ENCODE measurements at regions not wholly inside any gene's neighbourhood (a gene's known extent, or its start where the extent isn't known, plus 50 kb on each side); places are given as distances from the start of the nearest gene placed in this dataset.
"Not testable (repeated sequence)": the region's sequence is repeated elsewhere in the genome, so short reads cannot be mapped to it uniquely, and the experiment has no call there.

GRCh38 chr10:59975918-59976317 is 69.6 kb upstream of the CCDC6 start:
- H3K4me3 Mint-ChIP-seq; H3K4me3 ChIP-seq (ENCODE audit: low read length); DNase-seq; H3K27ac Mint-ChIP-seq; H3K4me1 ChIP-seq (ENCODE audit: insufficient read depth, low read length); H3K27me3 ChIP-seq (ENCODE audit: control insufficient read depth in 1 of 2, insufficient read depth in 2 of 2, low read length in 2 of 2); H3K36me3 ChIP-seq (ENCODE audit: insufficient read depth, low read length); intact Hi-C loops (cut with DNase I, micrococcal nuclease); H3K4me1 Mint-ChIP-seq (ENCODE audit: low read depth); CTCF ChIA-PET; H3K27me3 Mint-ChIP-seq; ATAC-seq (ENCODE audit: poor library complexity); POLR2A ChIA-PET; H3K36me3 Mint-ChIP-seq (ENCODE audit: low read depth); H3K27ac ChIP-seq (ENCODE audit: low read depth in 1 of 2, low read length in 2 of 2): not testable (repeated sequence)
- peaks cover 13 to 15% of the 10 kb centered on the region in 2 experiments for H3K9me3 ChIP-seq (ENCODE audit: control insufficient read depth in 1 of 2, insufficient read depth in 1 of 2, low read length in 2 of 2)
- peaks cover 13% of the 10 kb centered on the region for H3K9me3 Mint-ChIP-seq

DNA sequence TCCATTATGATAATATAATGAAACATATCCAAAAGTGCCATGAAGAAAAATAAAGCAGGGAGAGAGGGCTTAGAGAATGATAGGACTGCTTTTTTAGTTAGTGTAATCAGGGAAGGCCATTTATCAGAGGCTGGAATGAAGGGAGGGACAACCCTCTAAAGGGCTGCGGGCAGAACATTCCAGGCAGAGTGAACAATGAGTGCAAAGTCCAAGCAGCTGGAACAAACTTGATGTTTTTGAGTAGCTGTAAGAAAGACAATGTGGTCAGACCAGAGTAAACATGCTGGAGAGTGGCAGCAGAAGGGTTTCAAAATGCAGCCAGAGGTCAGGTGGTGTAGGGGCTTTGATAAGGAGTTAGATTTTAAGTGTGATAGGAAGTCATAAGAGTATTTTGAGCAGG is 65.6 kb upstream of the CCDC6 start:
- no peak overlapping the region for H3K4me3 ChIP-seq (ENCODE audit: low read length)
- H3K4me1 Mint-ChIP-seq (ENCODE audit: low read depth), result no peaks in the 10 kb centered on the region
- no peaks in the 10 kb centered on the region for H3K9me3 ChIP-seq (ENCODE audit: control insufficient read depth in 1 of 2, insufficient read depth in 1 of 2, low read length in 2 of 2)
- peaks cover 4% of the 10 kb centered on the region for H3K9me3 Mint-ChIP-seq
- ATAC-seq (ENCODE audit: poor library complexity) (no peak), DNase-seq (no peak)
- CTCF ChIA-PET, result no interaction called here
- no peak overlapping the region for H3K27ac Mint-ChIP-seq
- TF ChIP-seq CTCF (IDR thresholded peaks at IDR 0.05), result no peak
- H3K36me3 ChIP-seq (ENCODE audit: insufficient read depth, low read length), result no peaks in the 10 kb centered on the region
- H3K27me3 Mint-ChIP-seq, result no peaks in the 10 kb centered on the region
- no peaks in the 10 kb centered on the region for H3K27me3 ChIP-seq (ENCODE audit: control insufficient read depth in 1 of 2, insufficient read depth in 2 of 2, low read length in 2 of 2)
- H3K4me1 ChIP-seq (ENCODE audit: insufficient read depth, low read length), result no peaks in the 10 kb centered on the region
- H3K36me3 Mint-ChIP-seq (ENCODE audit: low read depth), result no peaks in the 10 kb centered on the region
- POLR2A ChIA-PET, result no interaction called here
- no peak overlapping the region for H3K27ac ChIP-seq (ENCODE audit: low read depth in 1 of 2, low read length in 2 of 2)
- intact Hi-C loops (cut with DNase I, micrococcal nuclease), result no loop called here
- H3K4me3 Mint-ChIP-seq, result no peak overlapping the region

- Mint-ChIP-seq H3K4me1 (ENCODE audit: low read depth) (no peaks in the 10 kb centered on the region), H3K27me3 (no peaks in the 10 kb centered on the region), H3K36me3 (ENCODE audit: low read depth) (no peaks in the 10 kb centered on the region), H3K9me3 (no peaks in the 10 kb centered on the region), H3K27ac (no peak overlapping the region), H3K4me3 (no peak overlapping the region)
- H3K4me3 ChIP-seq (ENCODE audit: low read length), result no peak overlapping the region
- no peaks in the 10 kb centered on the region for H3K4me1 ChIP-seq (ENCODE audit: insufficient read depth, low read length)
- POLR2A ChIA-PET, result no interaction called here
- DNase-seq (no peak), ATAC-seq (ENCODE audit: poor library complexity) (no peak)
- no peaks in the 10 kb centered on the region for H3K36me3 ChIP-seq (ENCODE audit: insufficient read depth, low read length)
- TF ChIP-seq CTCF (IDR thresholded peaks at IDR 0.05), result no peak
- no peak overlapping the region for H3K27ac ChIP-seq (ENCODE audit: low read depth in 1 of 2, low read length in 2 of 2)
- intact Hi-C loops (cut with DNase I, micrococcal nuclease), result no loop called here
- no peaks in the 10 kb centered on the region for H3K27me3 ChIP-seq (ENCODE audit: control insufficient read depth in 1 of 2, insufficient read depth in 2 of 2, low read length in 2 of 2)
- CTCF ChIA-PET, result no interaction called here
- H3K9me3 ChIP-seq (ENCODE audit: control insufficient read depth in 1 of 2, insufficient read depth in 1 of 2, low read length in 2 of 2), result no peaks in the 10 kb centered on the region
Measured at GRCh38 chr10:59970396-59971368, 64.3 kb upstream of the CCDC6 start.

Data from CD4-positive, alpha-beta T cell (primary cell).